ENCODE measurements at regions not wholly inside any gene's neighbourhood (a gene's known extent, or its start where the extent isn't known, plus 50 kb on each side); places are given as distances from the start of the nearest gene placed in this dataset.

GRCh38 chr4:179492260-179493080 lies 2050.2 kb upstream of the AGA start:
- DNase-seq (ENCODE audit: extremely low spot score), result no peak
- H3K4me3 ChIP-seq, result no peak overlapping the region
- H3K9me3 ChIP-seq, result no peaks in the 10 kb centered on the region
- no peak overlapping the region for H3K27ac ChIP-seq (replicated peaks in 1 of 4)
- TF ChIP-seq POLR2A (IDR thresholded peaks at IDR 0.05; ENCODE audit: low read depth) (no peak), POLR2AphosphoS5 (IDR thresholded peaks at IDR 0.05) (no peak), EP300 (IDR thresholded peaks at IDR 0.05) (no peak), CTCF (IDR thresholded peaks at IDR 0.05) (no peak)
- H3K36me3 ChIP-seq, result no peaks in the 10 kb centered on the region
- H3K4me1 ChIP-seq, result no peaks in the 10 kb centered on the region
- intact Hi-C loops (cut with DNase I), result no loop called here
- WGBS, result 86% methylated on average over 3 of the region's 3 CpGs
- no peaks in the 10 kb centered on the region for H3K27me3 ChIP-seq

GRCh38 chr4:179503976-179504375 lies 2061.7 kb upstream of the AGA start:
- Histone ChIP-seq H3K4me1 (no peaks in the 10 kb centered on the region), H3K4me3 (no peak overlapping the region), H3K9me3 (no peaks in the 10 kb centered on the region), H3K27ac (replicated peaks in 1 of 4) (no peak overlapping the region), H3K36me3 (no peaks in the 10 kb centered on the region), H3K27me3 (no peaks in the 10 kb centered on the region)
- intact Hi-C loops (cut with DNase I), result no loop called here
- DNase-seq (ENCODE audit: extremely low spot score), result no peak
- TF ChIP-seq CTCF (IDR thresholded peaks at IDR 0.05) (no peak), POLR2AphosphoS5 (IDR thresholded peaks at IDR 0.05) (no peak), POLR2A (IDR thresholded peaks at IDR 0.05; ENCODE audit: low read depth) (no peak), EP300 (IDR thresholded peaks at IDR 0.05) (no peak)
- WGBS, result 81% methylated on average over 1 of the region's 1 CpG

GRCh38 chr4:179509489-179509888 lies 2067.3 kb upstream of the AGA start:
- H3K36me3 ChIP-seq, result no peaks in the 10 kb centered on the region
- TF ChIP-seq POLR2AphosphoS5 (IDR thresholded peaks at IDR 0.05) (no peak), EP300 (IDR thresholded peaks at IDR 0.05) (no peak), CTCF (IDR thresholded peaks at IDR 0.05) (no peak), POLR2A (IDR thresholded peaks at IDR 0.05; ENCODE audit: low read depth) (no peak)
- no peaks in the 10 kb centered on the region for H3K9me3 ChIP-seq
- no peak overlapping the region for H3K4me3 ChIP-seq
- H3K4me1 ChIP-seq, result no peaks in the 10 kb centered on the region
- no peak for DNase-seq (ENCODE audit: extremely low spot score)
- 71% methylated on average over 1 of the region's 1 CpG for WGBS
- H3K27me3 ChIP-seq, result no peaks in the 10 kb centered on the region
- intact Hi-C loops (cut with DNase I), result no loop called here
- H3K27ac ChIP-seq (replicated peaks in 1 of 4), result no peak overlapping the region

- Histone ChIP-seq H3K9me3 (no peaks in the 10 kb centered on the region), H3K27me3 (no peaks in the 10 kb centered on the region), H3K4me3 (no peak overlapping the region), H3K27ac (replicated peaks in 1 of 4) (no peak overlapping the region), H3K4me1 (no peaks in the 10 kb centered on the region), H3K36me3 (no peaks in the 10 kb centered on the region)
- intact Hi-C loops (cut with DNase I), result no loop called here
- DNase-seq (ENCODE audit: extremely low spot score), result no peak
- TF ChIP-seq POLR2A (IDR thresholded peaks at IDR 0.05; ENCODE audit: low read depth) (no peak), CTCF (IDR thresholded peaks at IDR 0.05) (no peak), POLR2AphosphoS5 (IDR thresholded peaks at IDR 0.05) (no peak), EP300 (IDR thresholded peaks at IDR 0.05) (no peak)
- 60% methylated on average over 2 of the region's 2 CpGs for WGBS
Measured at GRCh38 chr4:179521952-179522351, 2079.7 kb upstream of the AGA start.

GRCh38 chr4:179530958-179531357 lies 2088.7 kb upstream of the AGA start:
- Histone ChIP-seq H3K27me3 (no peaks in the 10 kb centered on the region), H3K27ac (replicated peaks in 1 of 4) (no peak overlapping the region), H3K9me3 (no peaks in the 10 kb centered on the region), H3K36me3 (no peaks in the 10 kb centered on the region), H3K4me1 (no peaks in the 10 kb centered on the region), H3K4me3 (no peak overlapping the region)
- WGBS, result 51% methylated on average over 3 of the region's 3 CpGs
- no peak for TF ChIP-seq EP300 (IDR thresholded peaks at IDR 0.05)
- TF ChIP-seq CTCF (IDR thresholded peaks at IDR 0.05), result no peak
- TF ChIP-seq POLR2AphosphoS5 (IDR thresholded peaks at IDR 0.05), result no peak
- no peak for TF ChIP-seq POLR2A (IDR thresholded peaks at IDR 0.05; ENCODE audit: low read depth)
- DNase-seq (ENCODE audit: extremely low spot score), result no peak
- intact Hi-C loops (cut with DNase I), result no loop called here

Data from esophagus muscularis mucosa (tissue), 4 donors.